ENCODE measurements at regions not wholly inside any gene's neighbourhood (a gene's known extent, or its start where the extent isn't known, plus 50 kb on each side); places are given as distances from the start of the nearest gene placed in this dataset.
"Not testable (repeated sequence)": the region's sequence is repeated elsewhere in the genome, so short reads cannot be mapped to it uniquely, and the experiment has no call there.

GRCh38 chr15:81636064-81636463 is 262.1 kb upstream of the TMC3 start:
- not testable (repeated sequence) for DNase-seq (ENCODE audit: extremely low read depth, low read depth)

GRCh38 chr15:81633889-81634288 is 259.9 kb upstream of the TMC3 start:
- no peak for DNase-seq (ENCODE audit: extremely low read depth, low read depth)

GRCh38 chr15:81625896-81626295 is 251.9 kb upstream of the TMC3 start:
- no peak for DNase-seq (ENCODE audit: extremely low read depth, low read depth)

GRCh38 chr15:81619002-81619401 is 245.0 kb upstream of the TMC3 start:
- DNase-seq (ENCODE audit: extremely low read depth, low read depth) = no peak

GRCh38 chr15:81612631-81613030 is 238.6 kb upstream of the TMC3 start:
- DNase-seq (ENCODE audit: extremely low read depth, low read depth) = no peak

GRCh38 chr15:81611679-81612078 is 237.7 kb upstream of the TMC3 start:
- DNase-seq (ENCODE audit: extremely low read depth, low read depth) = no peak

GRCh38 chr15:81608309-81608829 is 234.4 kb upstream of the TMC3 start:
- DNase-seq (ENCODE audit: extremely low read depth, low read depth) = no peak

GRCh38 chr15:81604713-81605112 is 230.7 kb upstream of the TMC3 start:
- no peak for DNase-seq (ENCODE audit: extremely low read depth, low read depth)

GRCh38 chr15:81596159-81596865 is 222.3 kb upstream of the TMC3 start:
- no peak for DNase-seq (ENCODE audit: extremely low read depth, low read depth)

- no peak for DNase-seq (ENCODE audit: extremely low read depth, low read depth)
These were observed 221.7 kb upstream of the TMC3 start for GRCh38 chr15:81595752-81596151.

- no peak for DNase-seq (ENCODE audit: extremely low read depth, low read depth)
These were observed 215.7 kb upstream of the TMC3 start for GRCh38 chr15:81589671-81590070.

GRCh38 chr15:81575436-81576123 is 201.6 kb upstream of the TMC3 start:
- no peak for DNase-seq (ENCODE audit: extremely low read depth, low read depth)

GRCh38 chr15:81573098-81573746 is 199.2 kb upstream of the TMC3 start:
- DNase-seq (ENCODE audit: extremely low read depth, low read depth) = no peak

GRCh38 chr15:81572190-81572589 is 198.2 kb upstream of the TMC3 start:
- DNase-seq (ENCODE audit: extremely low read depth, low read depth) = no peak

GRCh38 chr15:81569286-81570080 is 195.5 kb upstream of the TMC3 start:
- DNase-seq (ENCODE audit: extremely low read depth, low read depth) = no peak

GRCh38 chr15:81567924-81568323 is 193.9 kb upstream of the TMC3 start:
- no peak for DNase-seq (ENCODE audit: extremely low read depth, low read depth)

- DNase-seq (ENCODE audit: extremely low read depth, low read depth) = no peak
These were observed 189.0 kb upstream of the TMC3 start for GRCh38 chr15:81562986-81563385.

GRCh38 chr15:81560405-81560804 is 186.4 kb upstream of the TMC3 start:
- DNase-seq (ENCODE audit: extremely low read depth, low read depth) = no peak

GRCh38 chr15:81558056-81558455 is 184.0 kb upstream of the TMC3 start:
- no peak for DNase-seq (ENCODE audit: extremely low read depth, low read depth)

- DNase-seq (ENCODE audit: extremely low read depth, low read depth) = no peak
These were observed 181.3 kb upstream of the TMC3 start for GRCh38 chr15:81555346-81555745.

All from NCI-H460 (cell line).